NCI-H1417 (cell line): ENCODE measurements at regions not wholly inside any gene's neighbourhood (a gene's known extent, or its start where the extent isn't known, plus 50 kb on each side); places are given as distances from the start of the nearest gene placed in this dataset.

ENCODE experiments used
- DNase-seq, 3 experiments: peaks; one replicate each; lab custom pipeline; 2025; lab: John Stamatoyannopoulos, UW

- DNase-seq = no peak
Measured at GRCh38 chr5:107263387-107264018, 407.2 kb downstream of the EFNA5 start.

GRCh38 chr5:107257885-107258520, 412.7 kb downstream of the EFNA5 start:
- DNase-seq = no peak

DNA sequence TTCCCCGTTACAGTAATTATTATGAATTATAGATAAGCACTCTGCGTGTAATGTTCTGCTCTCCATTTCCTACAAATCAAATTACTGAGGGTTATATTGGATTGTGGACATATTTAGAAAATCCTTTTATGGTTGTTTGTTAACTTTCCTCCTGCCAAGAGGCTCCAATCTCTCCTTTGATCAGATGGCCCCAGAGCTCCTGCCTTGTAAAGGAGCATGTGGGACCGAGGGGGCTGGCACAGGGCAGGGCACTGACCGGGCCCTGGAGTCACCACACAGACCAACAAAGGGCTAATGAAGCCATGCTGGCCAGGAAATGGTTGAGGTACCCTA, 415.9 kb downstream of the EFNA5 start:
- DNase-seq = no peak

DNA sequence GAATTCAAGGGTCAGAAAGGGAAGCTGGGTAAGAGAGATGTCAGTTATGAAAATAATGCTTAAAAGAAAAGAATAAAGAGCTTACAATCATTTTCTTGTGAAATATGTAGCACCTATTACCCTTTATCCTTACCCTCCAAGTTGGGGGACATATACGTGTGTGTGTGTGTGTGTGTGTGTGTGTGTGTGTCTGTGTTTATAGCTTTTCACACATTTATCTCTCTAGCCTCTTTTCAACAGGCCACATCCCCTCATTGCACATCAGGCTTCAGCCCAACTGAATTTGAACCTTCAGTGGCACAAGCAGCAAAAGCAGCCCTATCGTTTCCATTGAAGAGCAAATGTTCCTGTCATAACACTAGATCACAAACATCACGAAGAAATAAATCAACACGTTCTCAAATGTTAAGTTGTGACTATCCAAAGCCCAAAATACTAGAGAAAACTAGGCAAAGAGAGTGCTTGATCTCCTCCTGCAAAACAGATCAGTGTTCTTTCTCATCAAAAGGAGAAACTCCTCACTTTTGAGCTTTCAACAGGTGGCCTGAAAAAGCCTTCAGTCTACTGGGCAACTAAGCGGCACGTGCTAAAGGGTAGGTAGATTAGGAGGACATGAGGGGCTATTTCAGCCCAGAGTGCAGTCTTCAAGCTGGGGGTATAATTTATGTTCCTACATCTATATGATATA, 416.4 kb downstream of the EFNA5 start:
- DNase-seq = peak in 2 of 3 experiments; percentile 9 to 39

DNA sequence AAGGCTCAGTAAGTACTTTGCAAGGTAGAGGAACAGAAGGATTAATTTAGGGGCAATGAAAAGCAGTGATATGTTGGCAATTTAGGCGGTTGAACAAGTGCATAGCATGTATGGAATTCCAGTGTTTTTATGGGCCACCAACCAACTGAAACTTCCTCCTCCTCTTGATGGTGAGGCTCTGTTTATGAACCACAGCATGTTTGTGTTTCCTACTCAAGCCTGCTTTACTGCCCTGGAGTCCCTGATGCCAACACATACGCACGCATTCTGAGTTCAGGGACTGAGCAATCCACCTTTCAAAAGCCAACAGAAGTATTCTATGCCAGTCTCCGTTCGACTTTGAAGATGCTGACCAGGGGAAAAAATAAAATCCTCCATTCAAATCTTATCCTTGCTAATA, 417.5 kb downstream of the EFNA5 start:
- peak in 1 of 3 experiments; percentile 30 for DNase-seq

GRCh38 chr5:107251151-107251550, 419.6 kb downstream of the EFNA5 start:
- DNase-seq = peak in 1 of 3 experiments; percentile 70

GRCh38 chr5:107248066-107248695, 422.6 kb downstream of the EFNA5 start:
- peak in 2 of 3 experiments; percentile 6 to 43 for DNase-seq

DNA sequence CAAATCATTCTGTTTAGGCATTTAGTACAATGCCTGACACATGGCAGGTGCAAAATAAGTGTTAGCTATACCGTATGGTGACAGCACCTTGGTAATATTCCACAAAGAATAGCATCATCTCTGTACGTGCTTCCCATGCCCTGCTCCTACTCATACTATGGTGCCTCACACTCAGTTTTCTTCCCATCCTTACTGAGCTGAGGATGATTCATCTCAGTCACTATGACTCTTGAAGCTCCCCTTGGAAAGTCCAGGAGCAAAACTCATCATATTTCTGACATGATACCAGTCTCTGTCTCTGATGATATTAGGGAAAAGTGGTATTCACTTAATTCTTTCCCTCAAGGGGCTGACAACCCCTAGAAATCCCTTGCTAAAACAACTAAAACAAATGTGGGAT, 423.3 kb downstream of the EFNA5 start:
- no peak for DNase-seq

- no peak for DNase-seq
Measured at GRCh38 chr5:107243220-107243579, 427.5 kb downstream of the EFNA5 start.

DNA sequence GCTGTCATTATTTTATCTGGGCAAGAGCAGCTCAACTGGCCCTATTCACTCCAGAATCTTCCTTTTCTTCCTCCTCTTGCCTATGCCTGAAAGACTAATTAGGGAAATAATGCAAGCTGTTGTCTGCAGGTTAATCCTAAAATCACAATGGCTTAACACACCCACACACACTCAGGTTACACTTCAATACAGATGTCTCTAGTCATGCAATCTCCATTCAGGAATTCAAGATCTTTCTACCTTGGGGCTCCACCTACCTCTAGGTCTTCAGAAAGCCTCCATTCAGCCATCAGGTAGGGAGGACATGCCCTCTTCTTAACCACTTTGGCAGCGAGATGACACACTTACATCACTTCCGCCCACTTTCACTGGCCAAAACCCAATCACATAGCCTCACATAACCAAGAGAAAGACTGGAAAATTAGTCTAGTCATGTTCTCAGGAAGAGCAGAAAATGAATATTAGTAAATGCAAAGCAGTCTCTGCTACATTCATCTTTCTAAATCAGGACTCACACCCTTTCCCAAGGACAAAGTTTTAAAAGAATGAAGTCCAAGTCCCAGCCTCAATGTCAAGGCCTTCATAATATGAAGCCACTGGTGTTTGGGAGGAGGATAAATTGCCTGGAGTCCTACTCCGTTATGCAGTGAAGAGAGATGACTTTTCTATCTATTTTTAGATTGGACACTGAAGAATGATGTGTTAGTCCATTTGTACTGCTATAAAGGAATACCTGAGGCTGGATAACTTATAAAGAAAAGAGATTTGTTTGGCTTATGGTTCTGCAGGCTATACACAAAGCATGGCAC, 428.1 kb downstream of the EFNA5 start:
- DNase-seq = no peak

GRCh38 chr5:107241841-107242240, 428.9 kb downstream of the EFNA5 start:
- DNase-seq = no peak

DNA sequence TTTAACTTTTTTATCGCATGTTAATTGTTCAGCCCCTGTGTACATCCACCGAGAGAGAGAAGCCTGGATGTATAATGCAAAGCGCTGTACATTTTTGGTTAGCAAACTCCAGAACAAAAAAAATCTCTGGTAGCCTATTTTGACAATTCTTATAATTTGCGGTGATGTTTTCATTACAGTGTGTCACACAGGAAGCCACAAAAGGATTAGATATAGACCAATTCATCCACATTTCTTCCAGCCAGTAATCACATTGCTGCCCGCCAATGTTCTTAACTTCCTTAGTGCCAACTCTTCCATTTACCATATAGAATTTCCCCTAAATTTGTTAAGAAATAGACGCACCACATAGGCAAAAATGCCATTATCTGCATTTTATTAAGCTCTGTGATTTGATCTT, 435.6 kb downstream of the EFNA5 start:
- no peak for DNase-seq

DNA sequence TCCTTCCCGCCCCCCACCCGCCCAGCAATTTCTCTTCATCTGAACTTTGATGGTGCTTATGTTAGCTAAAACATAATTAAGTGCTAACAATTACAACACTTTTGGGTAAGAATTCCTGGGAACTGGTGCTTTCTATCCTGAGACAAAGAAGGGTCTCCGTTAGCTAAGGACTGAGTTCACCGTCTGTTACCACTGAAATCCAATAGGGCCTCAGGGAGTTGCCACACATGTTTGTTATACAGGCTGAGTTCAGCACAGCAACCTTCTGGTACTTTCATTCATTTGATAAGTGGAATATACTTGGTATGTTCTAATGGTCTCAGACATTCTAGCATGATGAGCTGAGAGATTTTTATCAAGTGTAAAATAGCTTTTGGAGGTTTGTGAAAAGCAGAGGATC, 437.9 kb downstream of the EFNA5 start:
- no peak for DNase-seq

DNA sequence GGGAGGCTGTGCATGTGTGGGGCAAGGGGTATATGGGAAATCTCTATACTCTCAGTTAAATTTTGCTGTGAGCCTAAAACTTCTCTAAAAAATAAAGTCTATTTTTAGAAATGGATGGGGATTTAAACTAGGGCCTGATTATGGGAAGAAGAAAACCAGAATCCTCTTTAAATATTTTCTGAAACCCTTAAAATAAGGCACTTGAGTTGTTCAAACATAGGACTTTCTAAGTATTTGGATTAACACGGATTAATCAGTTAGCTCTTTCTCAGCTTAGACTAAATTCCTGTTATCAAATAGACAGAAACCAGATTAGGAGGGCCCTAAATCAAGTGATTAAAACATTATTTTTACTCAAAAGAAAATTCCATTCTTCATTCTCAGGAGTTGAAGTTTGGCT, 438.4 kb downstream of the EFNA5 start:
- DNase-seq = no peak

GRCh38 chr5:107231191-107231590, 439.5 kb downstream of the EFNA5 start:
- DNase-seq = no peak

DNA sequence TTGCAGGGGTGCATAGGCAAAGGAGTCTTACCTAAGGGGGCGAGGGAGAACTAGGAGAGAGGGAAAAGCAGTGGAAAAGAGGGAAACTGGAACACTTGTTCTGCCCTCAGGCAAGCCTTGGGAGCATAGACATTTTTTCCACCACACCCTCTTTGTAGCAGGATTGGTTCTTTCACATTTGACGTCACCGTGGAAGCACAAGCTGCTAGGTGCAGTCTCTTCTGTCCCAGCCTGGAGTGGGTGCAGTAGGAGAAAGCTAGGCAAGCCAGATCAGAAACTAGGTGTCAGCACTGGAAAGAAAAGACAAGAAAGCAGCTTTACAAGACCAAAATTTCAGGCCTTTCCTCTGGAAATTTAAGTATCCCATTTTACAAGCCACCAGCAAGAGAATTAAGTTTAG, 440.4 kb downstream of the EFNA5 start:
- DNase-seq = no peak

DNA sequence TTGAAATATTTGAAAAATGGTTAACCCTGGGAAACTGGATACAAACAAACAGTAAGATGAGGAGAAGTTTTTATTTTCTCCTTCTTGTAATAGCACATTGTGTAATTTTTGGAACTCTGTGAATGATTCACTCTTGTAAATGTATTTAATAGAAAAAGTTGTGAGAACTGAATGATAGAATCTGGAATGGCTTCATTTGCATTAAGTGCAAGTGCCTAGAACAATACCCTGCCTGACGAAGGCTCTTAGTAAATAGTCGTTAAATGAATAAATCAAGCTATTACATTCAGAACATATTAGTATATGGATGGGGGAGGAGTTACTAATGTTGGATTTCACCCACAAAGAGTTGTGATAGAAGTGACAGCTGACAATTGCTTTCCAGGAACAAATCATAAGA, 442.5 kb downstream of the EFNA5 start:
- DNase-seq = no peak

DNA sequence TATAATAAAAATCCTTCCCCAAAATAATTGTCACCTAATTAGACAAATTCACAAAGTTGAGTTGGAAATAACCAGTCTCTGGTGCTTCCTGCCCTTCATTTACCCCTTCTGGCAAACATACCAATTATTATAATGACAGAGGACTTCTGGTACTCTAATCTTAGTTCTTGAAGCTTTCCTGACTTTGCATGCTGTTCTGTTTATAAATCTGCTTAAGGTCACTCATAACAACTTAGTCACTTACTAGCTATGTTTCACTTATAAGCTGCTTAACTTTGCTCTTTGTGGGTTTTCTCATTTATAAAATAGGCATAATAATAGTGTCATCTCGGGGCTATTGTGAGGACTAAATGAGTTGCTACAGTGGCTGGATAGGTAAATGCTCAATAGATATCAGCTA, 446.5 kb downstream of the EFNA5 start:
- no peak for DNase-seq

- DNase-seq = no peak
Measured at GRCh38 chr5:107223066-107223465, 447.7 kb downstream of the EFNA5 start.

GRCh38 chr5:107219993-107220392, 450.7 kb downstream of the EFNA5 start:
- no peak for DNase-seq

DNA sequence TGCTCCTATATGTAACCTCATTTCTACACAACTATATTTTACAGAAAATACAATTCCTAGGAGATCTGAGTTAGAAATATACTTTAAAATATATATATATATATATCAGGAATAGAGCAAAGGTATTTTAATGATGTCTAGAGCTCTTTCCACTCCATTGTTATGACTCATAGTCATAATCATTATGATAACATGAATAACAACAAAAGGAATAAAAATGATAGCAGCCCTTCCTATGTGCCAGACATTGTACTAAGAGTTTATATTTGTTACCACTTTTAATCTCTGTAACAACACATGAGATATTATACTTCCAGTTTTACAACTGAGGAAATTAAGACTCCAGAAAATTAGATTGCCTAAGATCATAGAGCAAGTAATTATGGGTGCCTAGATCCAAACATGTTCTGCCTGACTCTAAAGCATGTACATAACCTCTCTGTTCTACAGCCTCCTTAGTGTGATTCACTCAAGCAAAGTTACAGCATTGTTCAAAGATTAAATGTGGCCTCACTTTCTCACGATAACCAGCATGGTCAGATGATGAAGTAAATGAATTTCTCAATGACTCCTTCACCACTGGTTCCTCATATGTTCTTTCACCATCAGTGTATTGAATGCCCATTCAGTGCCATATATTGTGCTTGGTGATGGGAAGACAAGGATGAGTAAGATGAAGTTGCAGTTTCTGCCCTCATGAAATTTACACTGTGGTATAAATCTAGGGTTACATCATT, 452.1 kb downstream of the EFNA5 start:
- no peak for DNase-seq

- no peak for DNase-seq
Measured at GRCh38 chr5:107217721-107218130, 453.0 kb downstream of the EFNA5 start.
